Liver (tissue), 8 donors: ENCODE measurements at regions not wholly inside any gene's neighbourhood (a gene's known extent, or its start where the extent isn't known, plus 50 kb on each side); places are given as distances from the start of the nearest gene placed in this dataset.

Experiments used
- DNase-seq: peaks from one replicate; pipeline ENCODE4 v3.0.0-alpha.2; 2017; ENCODE audit warnings: low spot score
- H3K27ac ChIP-seq, 2 donors: one replicate each; pipeline ENCODE4 v1.7.0; 2013; ENCODE audit warnings: inconsistent platforms in 2 of 2, low read length in 2 of 2, control low read depth in 1 of 2, low read depth in 1 of 2, mild to moderate bottlenecking in 1 of 2
- H3K27me3 ChIP-seq, 4 donors: one replicate each; pipeline versions ENCODE4 v1.6.1 to v1.7.0; 2013; ENCODE audit warnings: low read length in 3 of 4, inconsistent platforms in 1 of 4, mild to moderate bottlenecking in 1 of 4, moderate library complexity in 1 of 4; ENCODE audit not compliant: control insufficient read depth in 4 of 4, insufficient read depth in 4 of 4
- H3K36me3 ChIP-seq, 4 donors: one replicate each; pipeline versions ENCODE4 v1.6.1 to v1.7.0; 2013; ENCODE audit warnings: low read length in 3 of 4, mild to moderate bottlenecking in 3 of 4, low read depth in 1 of 4, moderate library complexity in 1 of 4; ENCODE audit not compliant: control insufficient read depth in 4 of 4, insufficient read depth in 3 of 4
- H3K4me1 ChIP-seq, 4 donors: one replicate each; pipeline versions ENCODE4 v1.6.1 to v1.7.0; 2013; ENCODE audit warnings: low read length in 3 of 4, mild to moderate bottlenecking in 3 of 4, moderate library complexity in 1 of 4; ENCODE audit not compliant: control insufficient read depth in 4 of 4, insufficient read depth in 4 of 4
- H3K4me3 ChIP-seq, 3 donors: one replicate each; pipeline versions ENCODE4 v1.6.1 to v1.7.0; 2013; ENCODE audit warnings: low read length in 3 of 3, control low read depth in 1 of 3, low read depth in 1 of 3, mild to moderate bottlenecking in 1 of 3
- H3K9ac ChIP-seq, 2 donors: one replicate each; pipeline ENCODE4 v1.7.0; 2013; ENCODE audit warnings: low read length in 2 of 2, mild to moderate bottlenecking in 2 of 2, moderate library complexity in 2 of 2, control low read depth in 1 of 2, low read depth in 1 of 2
- H3K9me3 ChIP-seq, 4 donors: one replicate each; pipeline versions ENCODE4 v1.6.1 to v1.7.0; 2013; ENCODE audit warnings: low read length in 3 of 4; ENCODE audit not compliant: control insufficient read depth in 4 of 4
- EGR1 ChIP-seq, 2 donors: IDR thresholded peaks; 2 replicates each; pipeline ENCODE4 v1.6.1; 2016 to 2018; ENCODE audit warnings: antibody characterized with exemption in 2 of 2, low read depth in 2 of 2
- FOXA1 ChIP-seq: IDR thresholded peaks from 2 replicates; pipeline ENCODE4 v1.6.1; 2016; ENCODE audit warnings: antibody characterized with exemption
- FOXA2 ChIP-seq: IDR thresholded peaks from 2 replicates; pipeline ENCODE4 v1.6.1; 2016; ENCODE audit warnings: antibody characterized with exemption
- GABPA ChIP-seq, 2 donors: IDR thresholded peaks in 1 of 2; conservative IDR thresholded peaks in 1 of 2; 2 replicates each; pipeline ENCODE4 v1.6.1; 2016; ENCODE audit warnings: antibody characterized with exemption in 2 of 2, mild to moderate bottlenecking in 1 of 2, moderate library complexity in 1 of 2
- HNF4A ChIP-seq, 2 donors: conservative IDR thresholded peaks; 2 replicates each; pipeline ENCODE4 v1.6.1; 2016; ENCODE audit warnings: antibody characterized with exemption in 2 of 2, mild to moderate bottlenecking in 2 of 2
- HNF4G ChIP-seq: IDR thresholded peaks from 2 replicates; pipeline ENCODE4 v1.6.1; 2016; ENCODE audit warnings: antibody characterized with exemption
- JUND ChIP-seq, 2 donors: IDR thresholded peaks; 2 replicates each; pipeline ENCODE4 v1.6.1; 2016; ENCODE audit warnings: antibody characterized with exemption in 2 of 2
- NR2F2 ChIP-seq: IDR thresholded peaks from 2 replicates; pipeline ENCODE4 v1.6.1; 2016; ENCODE audit warnings: antibody characterized with exemption
- RAD21 ChIP-seq, 2 donors: IDR thresholded peaks; 2 replicates each; pipeline ENCODE4 v1.6.1; 2016; ENCODE audit warnings: antibody characterized with exemption in 2 of 2, mild to moderate bottlenecking in 2 of 2
- RXRA ChIP-seq, 2 donors: IDR thresholded peaks; 2 replicates each; pipeline ENCODE4 v1.6.1; 2017 to 2018; ENCODE audit warnings: antibody characterized with exemption in 2 of 2, mild to moderate bottlenecking in 1 of 2
- SP1 ChIP-seq: IDR thresholded peaks from 2 replicates; pipeline ENCODE4 v1.6.1; 2018; ENCODE audit warnings: antibody characterized with exemption, mild to moderate bottlenecking
- YY1 ChIP-seq: IDR thresholded peaks from 2 replicates; pipeline ENCODE4 v1.6.1; 2016; ENCODE audit warnings: antibody characterized with exemption, mild to moderate bottlenecking
- WGBS: extraction: QIAGEN DNeasy Blood & Tissue Kit; methylation state at CpG from one replicate; pipeline ENCODE4 v1.1.7; 2013; 5-methylcytosine and 5-hydroxymethylcytosine counted together
- TF ChIP-seq, protein P1 (sequence below): IDR thresholded peaks from 2 replicates; pipeline ENCODE4 v1.6.1; 2016; ENCODE audit warnings: antibody characterized with exemption, mild to moderate bottlenecking
- TF ChIP-seq, protein P2 (sequence below): IDR thresholded peaks from 2 replicates; pipeline ENCODE4 v1.6.1; 2016; ENCODE audit warnings: antibody characterized with exemption
- TF ChIP-seq, protein P3 (sequence below): IDR thresholded peaks from 2 replicates; pipeline ENCODE4 v1.6.1; 2016; ENCODE audit warnings: antibody characterized with exemption
- TF ChIP-seq, protein P4 (sequence below): fragments of 150-350 bp; IDR thresholded peaks from 2 replicates; pipeline ENCODE4 v1.5.1; 2017; ENCODE audit warnings: improper control_type of control experiment, low read depth, low read length; ENCODE audit not compliant: missing input control
- TF ChIP-seq, protein P5 (sequence below): IDR thresholded peaks from 2 replicates; pipeline ENCODE4 v1.6.1; 2016; ENCODE audit warnings: antibody characterized with exemption
- donor health status: healthy.
- donor health status: healthy.
- donor health status: healthy.
- donor health status: healthy.
- donor health status: healthy.

DNA sequence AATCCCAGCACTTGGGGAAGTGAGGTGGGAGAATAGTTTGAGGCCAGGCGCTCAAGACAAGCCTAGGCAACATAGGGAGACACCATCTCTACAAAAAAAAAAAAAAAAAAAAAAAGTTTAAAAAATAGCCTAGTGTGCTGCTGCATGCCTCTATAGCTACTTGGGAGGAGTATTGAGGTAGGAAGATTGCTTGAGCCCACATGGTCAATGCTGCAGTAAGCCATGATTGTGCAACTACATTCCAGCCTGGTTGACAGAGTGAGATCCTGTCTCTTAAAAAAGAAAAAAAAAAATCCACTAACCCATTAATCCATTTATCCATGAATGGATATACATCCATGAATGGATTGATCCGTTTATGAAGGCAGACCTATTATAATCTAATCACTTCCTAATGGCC lies 1064.6 kb upstream of the EYS start:
- no peaks in the 10 kb centered on the region for H3K4me1 ChIP-seq
- no peak for TF ChIP-seq YY1
- no peak for TF ChIP-seq SP1
- TF ChIP-seq, protein P1, sequence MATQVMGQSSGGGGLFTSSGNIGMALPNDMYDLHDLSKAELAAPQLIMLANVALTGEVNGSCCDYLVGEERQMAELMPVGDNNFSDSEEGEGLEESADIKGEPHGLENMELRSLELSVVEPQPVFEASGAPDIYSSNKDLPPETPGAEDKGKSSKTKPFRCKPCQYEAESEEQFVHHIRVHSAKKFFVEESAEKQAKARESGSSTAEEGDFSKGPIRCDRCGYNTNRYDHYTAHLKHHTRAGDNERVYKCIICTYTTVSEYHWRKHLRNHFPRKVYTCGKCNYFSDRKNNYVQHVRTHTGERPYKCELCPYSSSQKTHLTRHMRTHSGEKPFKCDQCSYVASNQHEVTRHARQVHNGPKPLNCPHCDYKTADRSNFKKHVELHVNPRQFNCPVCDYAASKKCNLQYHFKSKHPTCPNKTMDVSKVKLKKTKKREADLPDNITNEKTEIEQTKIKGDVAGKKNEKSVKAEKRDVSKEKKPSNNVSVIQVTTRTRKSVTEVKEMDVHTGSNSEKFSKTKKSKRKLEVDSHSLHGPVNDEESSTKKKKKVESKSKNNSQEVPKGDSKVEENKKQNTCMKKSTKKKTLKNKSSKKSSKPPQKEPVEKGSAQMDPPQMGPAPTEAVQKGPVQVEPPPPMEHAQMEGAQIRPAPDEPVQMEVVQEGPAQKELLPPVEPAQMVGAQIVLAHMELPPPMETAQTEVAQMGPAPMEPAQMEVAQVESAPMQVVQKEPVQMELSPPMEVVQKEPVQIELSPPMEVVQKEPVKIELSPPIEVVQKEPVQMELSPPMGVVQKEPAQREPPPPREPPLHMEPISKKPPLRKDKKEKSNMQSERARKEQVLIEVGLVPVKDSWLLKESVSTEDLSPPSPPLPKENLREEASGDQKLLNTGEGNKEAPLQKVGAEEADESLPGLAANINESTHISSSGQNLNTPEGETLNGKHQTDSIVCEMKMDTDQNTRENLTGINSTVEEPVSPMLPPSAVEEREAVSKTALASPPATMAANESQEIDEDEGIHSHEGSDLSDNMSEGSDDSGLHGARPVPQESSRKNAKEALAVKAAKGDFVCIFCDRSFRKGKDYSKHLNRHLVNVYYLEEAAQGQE: no peak
- no peak for TF ChIP-seq FOXA1
- TF ChIP-seq FOXA2: no peak
- no peak for TF ChIP-seq HNF4G
- TF ChIP-seq, protein P2, sequence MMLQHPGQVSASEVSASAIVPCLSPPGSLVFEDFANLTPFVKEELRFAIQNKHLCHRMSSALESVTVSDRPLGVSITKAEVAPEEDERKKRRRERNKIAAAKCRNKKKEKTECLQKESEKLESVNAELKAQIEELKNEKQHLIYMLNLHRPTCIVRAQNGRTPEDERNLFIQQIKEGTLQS: no peak
- TF ChIP-seq HNF4A (conservative IDR thresholded peaks at IDR 0.05): no peak
- H3K36me3 ChIP-seq: no peaks in the 10 kb centered on the region
- no peak overlapping the region for H3K9ac ChIP-seq
- no peak overlapping the region for H3K4me3 ChIP-seq
- H3K27ac ChIP-seq: no peak overlapping the region
- DNase-seq: no peak
- peaks cover 0 to 4% (median 0%) of the 10 kb centered on the region in 4 donors for H3K9me3 ChIP-seq
- no peaks in the 10 kb centered on the region for H3K27me3 ChIP-seq
- 59% methylated on average over 2 of the region's 2 CpGs for WGBS

DNA sequence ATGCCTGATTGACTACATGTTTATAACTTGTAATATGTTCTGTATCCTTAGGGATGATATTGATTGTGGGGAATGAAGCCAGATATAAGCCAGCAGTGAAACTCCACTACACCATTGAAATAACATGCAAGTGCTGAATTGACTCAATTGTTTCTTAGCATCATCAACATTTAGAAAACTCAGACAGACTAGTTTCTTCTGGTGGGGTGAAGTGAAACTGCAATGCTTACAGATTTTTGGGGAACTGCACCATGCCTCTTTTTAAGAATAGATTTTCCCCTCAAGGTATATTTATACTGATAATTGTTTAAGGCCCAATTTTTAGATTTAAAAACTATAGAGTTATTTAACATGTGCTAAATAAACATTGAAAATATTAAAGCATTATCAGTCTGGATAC lies 1044.6 kb upstream of the EYS start:
- Histone ChIP-seq H3K9me3 (peaks cover 0 to 4% (median 1%) of the 10 kb centered on the region in 4 donors), H3K4me3 (no peak overlapping the region), H3K27me3 (no peaks in the 10 kb centered on the region), H3K27ac (no peak overlapping the region), H3K36me3 (no peaks in the 10 kb centered on the region), H3K4me1 (no peaks in the 10 kb centered on the region), H3K9ac (no peak overlapping the region)
- no peak for TF ChIP-seq NR2F2
- TF ChIP-seq, protein P3, sequence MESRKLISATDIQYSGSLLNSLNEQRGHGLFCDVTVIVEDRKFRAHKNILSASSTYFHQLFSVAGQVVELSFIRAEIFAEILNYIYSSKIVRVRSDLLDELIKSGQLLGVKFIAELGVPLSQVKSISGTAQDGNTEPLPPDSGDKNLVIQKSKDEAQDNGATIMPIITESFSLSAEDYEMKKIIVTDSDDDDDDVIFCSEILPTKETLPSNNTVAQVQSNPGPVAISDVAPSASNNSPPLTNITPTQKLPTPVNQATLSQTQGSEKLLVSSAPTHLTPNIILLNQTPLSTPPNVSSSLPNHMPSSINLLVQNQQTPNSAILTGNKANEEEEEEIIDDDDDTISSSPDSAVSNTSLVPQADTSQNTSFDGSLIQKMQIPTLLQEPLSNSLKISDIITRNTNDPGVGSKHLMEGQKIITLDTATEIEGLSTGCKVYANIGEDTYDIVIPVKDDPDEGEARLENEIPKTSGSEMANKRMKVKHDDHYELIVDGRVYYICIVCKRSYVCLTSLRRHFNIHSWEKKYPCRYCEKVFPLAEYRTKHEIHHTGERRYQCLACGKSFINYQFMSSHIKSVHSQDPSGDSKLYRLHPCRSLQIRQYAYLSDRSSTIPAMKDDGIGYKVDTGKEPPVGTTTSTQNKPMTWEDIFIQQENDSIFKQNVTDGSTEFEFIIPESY: no peak
- TF ChIP-seq, protein P4, sequence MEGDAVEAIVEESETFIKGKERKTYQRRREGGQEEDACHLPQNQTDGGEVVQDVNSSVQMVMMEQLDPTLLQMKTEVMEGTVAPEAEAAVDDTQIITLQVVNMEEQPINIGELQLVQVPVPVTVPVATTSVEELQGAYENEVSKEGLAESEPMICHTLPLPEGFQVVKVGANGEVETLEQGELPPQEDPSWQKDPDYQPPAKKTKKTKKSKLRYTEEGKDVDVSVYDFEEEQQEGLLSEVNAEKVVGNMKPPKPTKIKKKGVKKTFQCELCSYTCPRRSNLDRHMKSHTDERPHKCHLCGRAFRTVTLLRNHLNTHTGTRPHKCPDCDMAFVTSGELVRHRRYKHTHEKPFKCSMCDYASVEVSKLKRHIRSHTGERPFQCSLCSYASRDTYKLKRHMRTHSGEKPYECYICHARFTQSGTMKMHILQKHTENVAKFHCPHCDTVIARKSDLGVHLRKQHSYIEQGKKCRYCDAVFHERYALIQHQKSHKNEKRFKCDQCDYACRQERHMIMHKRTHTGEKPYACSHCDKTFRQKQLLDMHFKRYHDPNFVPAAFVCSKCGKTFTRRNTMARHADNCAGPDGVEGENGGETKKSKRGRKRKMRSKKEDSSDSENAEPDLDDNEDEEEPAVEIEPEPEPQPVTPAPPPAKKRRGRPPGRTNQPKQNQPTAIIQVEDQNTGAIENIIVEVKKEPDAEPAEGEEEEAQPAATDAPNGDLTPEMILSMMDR: no peak
- TF ChIP-seq, protein P5, sequence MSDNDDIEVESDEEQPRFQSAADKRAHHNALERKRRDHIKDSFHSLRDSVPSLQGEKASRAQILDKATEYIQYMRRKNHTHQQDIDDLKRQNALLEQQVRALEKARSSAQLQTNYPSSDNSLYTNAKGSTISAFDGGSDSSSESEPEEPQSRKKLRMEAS: no peak
- no peak for TF ChIP-seq RXRA (IDR thresholded peaks at IDR 0.05)
- TF ChIP-seq FOXA1: no peak
- TF ChIP-seq YY1: no peak
- no peak for TF ChIP-seq HNF4G
- no peak for TF ChIP-seq HNF4A (conservative IDR thresholded peaks at IDR 0.05)
- TF ChIP-seq EGR1 (IDR thresholded peaks at IDR 0.05; ENCODE audit: low read depth in 2 of 2): no peak
- no peak for TF ChIP-seq RAD21 (IDR thresholded peaks at IDR 0.05)
- TF ChIP-seq SP1: no peak
- TF ChIP-seq, protein P1: no peak
- TF ChIP-seq GABPA (IDR thresholded peaks at IDR 0.05 in 1 of 2, conservative IDR thresholded peaks at IDR 0.05 in 1 of 2): no peak
- no peak for TF ChIP-seq JUND (IDR thresholded peaks at IDR 0.05)
- TF ChIP-seq FOXA2: no peak
- DNase-seq: no peak
